ENCODE measurements at regions not wholly inside any gene's neighbourhood (a gene's known extent, or its start where the extent isn't known, plus 50 kb on each side); places are given as distances from the start of the nearest gene placed in this dataset.

DNA sequence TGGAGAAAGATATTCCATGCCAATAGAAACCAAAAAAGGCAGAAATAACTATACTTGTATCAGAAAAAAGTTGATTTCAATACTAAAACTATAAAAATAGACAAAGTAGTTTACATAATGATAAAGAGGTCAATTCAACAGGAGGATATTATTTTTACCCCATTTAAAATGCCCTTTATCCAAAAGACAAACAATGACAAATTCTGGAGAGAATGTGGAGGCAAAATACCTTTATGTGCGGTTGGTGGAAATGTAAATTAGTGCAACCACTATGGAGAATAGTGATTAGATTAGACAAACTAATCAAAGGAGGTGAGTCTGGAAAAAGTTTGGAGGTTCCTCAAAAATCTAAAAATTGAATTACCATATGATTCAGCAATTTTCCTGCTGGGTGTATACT is 1262.3 kb downstream of the GRIK2 start:
- Histone ChIP-seq H2AFZ (ENCODE audit: control insufficient read depth, low read depth, low read length) (no peak overlapping the region), H3K27ac (ENCODE audit: control insufficient read depth, insufficient read depth) (no peak overlapping the region), H3K4me2 (ENCODE audit: control insufficient read depth, insufficient read depth) (no peak overlapping the region), H4K20me1 (ENCODE audit: control insufficient read depth, insufficient read depth) (no peaks in the 10 kb centered on the region), H3K9ac (ENCODE audit: control insufficient read depth, insufficient read depth, low read length) (no peak overlapping the region), H3K4me3 (no peak overlapping the region), H3K36me3 (ENCODE audit: control insufficient read depth in 2 of 2, insufficient read depth in 2 of 2, low read length in 1 of 2) (no peaks in the 10 kb centered on the region), H3K27me3 (replicated peaks in 1 of 2; ENCODE audit: control insufficient read depth in 2 of 2, insufficient read depth in 2 of 2, low read length in 1 of 2) (no peaks in the 10 kb centered on the region), H3K9me3 (replicated peaks; ENCODE audit: control insufficient read depth, insufficient read depth, low read length) (no peaks in the 10 kb centered on the region), H3K79me2 (ENCODE audit: control insufficient read depth, insufficient read depth, low read length) (no peaks in the 10 kb centered on the region), H3K4me1 (ENCODE audit: control insufficient read depth, insufficient read depth, low read length) (no peaks in the 10 kb centered on the region)
- in situ Hi-C loops (cut with MboI) (no loop called here), intact Hi-C loops (cut with micrococcal nuclease; ENCODE audit: unreplicated experiment) (no loop called here)
- no peak for ATAC-seq
- WGBS (ENCODE audit: insufficient coverage, insufficient replicate concordance, low lambda C conversion rate, missing lambda C conversion rate), result 100% methylated on average over 1 of the region's 1 CpG
- POLR2A ChIA-PET, result no interaction called here
- no peak for TF ChIP-seq TARDBP (IDR thresholded peaks at IDR 0.05; ENCODE audit: borderline replicate concordance)
- TF ChIP-seq, protein P1, sequence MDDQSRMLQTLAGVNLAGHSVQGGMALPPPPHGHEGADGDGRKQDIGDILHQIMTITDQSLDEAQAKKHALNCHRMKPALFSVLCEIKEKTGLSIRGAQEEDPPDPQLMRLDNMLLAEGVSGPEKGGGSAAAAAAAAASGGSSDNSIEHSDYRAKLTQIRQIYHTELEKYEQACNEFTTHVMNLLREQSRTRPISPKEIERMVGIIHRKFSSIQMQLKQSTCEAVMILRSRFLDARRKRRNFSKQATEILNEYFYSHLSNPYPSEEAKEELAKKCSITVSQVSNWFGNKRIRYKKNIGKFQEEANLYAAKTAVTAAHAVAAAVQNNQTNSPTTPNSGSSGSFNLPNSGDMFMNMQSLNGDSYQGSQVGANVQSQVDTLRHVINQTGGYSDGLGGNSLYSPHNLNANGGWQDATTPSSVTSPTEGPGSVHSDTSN (IDR thresholded peaks at IDR 0.05; ENCODE audit: insufficient replicate concordance, low read depth, low read length), result no peak
- no peak for TF ChIP-seq HDGF (IDR thresholded peaks at IDR 0.05)
- TF ChIP-seq NR2C1 (IDR thresholded peaks at IDR 0.05), result no peak
- no peak for TF ChIP-seq JUNB (IDR thresholded peaks at IDR 0.05)
- no peak for TF ChIP-seq GABPA (IDR thresholded peaks at IDR 0.05; ENCODE audit: low read depth)
- TF ChIP-seq BACH1 (IDR thresholded peaks at IDR 0.05; ENCODE audit: borderline replicate concordance), result no peak
- no peak for TF ChIP-seq CBX3 (IDR thresholded peaks at IDR 0.05; ENCODE audit: borderline replicate concordance, low read depth)
- TF ChIP-seq CREM (IDR thresholded peaks at IDR 0.05; ENCODE audit: low read depth), result no peak
- no peak for TF ChIP-seq BCL11A (IDR thresholded peaks at IDR 0.05; ENCODE audit: low read depth, low read length)
- no peak for TF ChIP-seq NFIC (IDR thresholded peaks at IDR 0.05; ENCODE audit: low read depth, low read length)
- TF ChIP-seq, protein P2, sequence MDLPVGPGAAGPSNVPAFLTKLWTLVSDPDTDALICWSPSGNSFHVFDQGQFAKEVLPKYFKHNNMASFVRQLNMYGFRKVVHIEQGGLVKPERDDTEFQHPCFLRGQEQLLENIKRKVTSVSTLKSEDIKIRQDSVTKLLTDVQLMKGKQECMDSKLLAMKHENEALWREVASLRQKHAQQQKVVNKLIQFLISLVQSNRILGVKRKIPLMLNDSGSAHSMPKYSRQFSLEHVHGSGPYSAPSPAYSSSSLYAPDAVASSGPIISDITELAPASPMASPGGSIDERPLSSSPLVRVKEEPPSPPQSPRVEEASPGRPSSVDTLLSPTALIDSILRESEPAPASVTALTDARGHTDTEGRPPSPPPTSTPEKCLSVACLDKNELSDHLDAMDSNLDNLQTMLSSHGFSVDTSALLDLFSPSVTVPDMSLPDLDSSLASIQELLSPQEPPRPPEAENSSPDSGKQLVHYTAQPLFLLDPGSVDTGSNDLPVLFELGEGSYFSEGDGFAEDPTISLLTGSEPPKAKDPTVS (IDR thresholded peaks at IDR 0.05; ENCODE audit: low read depth, low read length), result no peak
- TF ChIP-seq SMAD5 (IDR thresholded peaks at IDR 0.05; ENCODE audit: low read depth), result no peak
- SMC1A ChIA-PET (ENCODE audit: uncharacterized antibody, unreplicated experiment), result no interaction called here
- RAD21 ChIA-PET (ENCODE audit: unreplicated experiment), result no interaction called here
- FAIRE-seq, result no peak
- BruUV-seq (replicated peaks), result no TSS peak
- no peak for DNase-seq (ENCODE audit: low read depth, low spot score)
- CTCF ChIA-PET, result no interaction called here
